Stimulated activated CD4-positive, alpha-beta T cell treated with anti-CD3 and anti-CD28 coated beads, Interleukin-1b, Interleukin-23, amount 100 ng/mL, for 4 hours (primary cell): ENCODE measurements at regions not wholly inside any gene's neighbourhood (a gene's known extent, or its start where the extent isn't known, plus 50 kb on each side); places are given as distances from the start of the nearest gene placed in this dataset.
"Not testable (repeated sequence)": the region's sequence is repeated elsewhere in the genome, so short reads cannot be mapped to it uniquely, and the experiment has no call there.

Experiments used
- DNase-seq, 2 donors: peaks; one replicate each; pipeline ENCODE4 v3.0.0-alpha.2; 2020; ENCODE audit warnings: low read depth in 2 of 2

- no peak for DNase-seq
These were observed 288.1 kb downstream of the DUSP6 start for GRCh38 chr12:89064151-89064550.

GRCh38 chr12:89062996-89063395 lies 289.3 kb downstream of the DUSP6 start:
- no peak for DNase-seq

GRCh38 chr12:89059721-89060541 lies 292.4 kb downstream of the DUSP6 start:
- no peak for DNase-seq

GRCh38 chr12:89059056-89059455 lies 293.2 kb downstream of the DUSP6 start:
- DNase-seq, result no peak

- DNase-seq, result no peak
These were observed 293.9 kb downstream of the DUSP6 start for GRCh38 chr12:89058402-89058801.

GRCh38 chr12:89053817-89054216 lies 298.5 kb downstream of the DUSP6 start:
- not testable (repeated sequence) for DNase-seq

- DNase-seq, result peak in 1 of 2 donors; percentile 15
These were observed 301.1 kb downstream of the DUSP6 start for GRCh38 chr12:89051065-89051677.

- no peak for DNase-seq
These were observed 304.4 kb downstream of the DUSP6 start for GRCh38 chr12:89047856-89048418.

GRCh38 chr12:89041078-89041477 lies 311.2 kb downstream of the DUSP6 start:
- DNase-seq, result no peak

- peak; percentile 65 to 66 for DNase-seq
These were observed 311.9 kb downstream of the DUSP6 start for GRCh38 chr12:89040146-89040964.

- no peak for DNase-seq
These were observed 313.3 kb downstream of the DUSP6 start for GRCh38 chr12:89038831-89039512.

GRCh38 chr12:89033062-89033461 lies 319.2 kb downstream of the DUSP6 start:
- no peak for DNase-seq

GRCh38 chr12:89029961-89030360 lies 322.3 kb downstream of the DUSP6 start:
- no peak for DNase-seq

- no peak for DNase-seq
These were observed 327.7 kb downstream of the DUSP6 start for GRCh38 chr12:89024580-89024979.

- DNase-seq, result no peak
These were observed 328.4 kb downstream of the DUSP6 start for GRCh38 chr12:89023936-89024335.

- no peak for DNase-seq
These were observed 331.6 kb downstream of the DUSP6 start for GRCh38 chr12:89020689-89021088.

- no peak for DNase-seq
These were observed 332.2 kb downstream of the DUSP6 start for GRCh38 chr12:89020121-89020480.

- DNase-seq, result peak; percentile 22 to 53
These were observed 332.7 kb downstream of the DUSP6 start for GRCh38 chr12:89019439-89020120.

- peak in 1 of 2 donors; percentile 48 for DNase-seq
These were observed 335.1 kb downstream of the DUSP6 start for GRCh38 chr12:89016970-89017778.

GRCh38 chr12:89015419-89015818 lies 336.9 kb downstream of the DUSP6 start:
- no peak for DNase-seq
